ENCODE measurements at regions not wholly inside any gene's neighbourhood (a gene's known extent, or its start where the extent isn't known, plus 50 kb on each side); places are given as distances from the start of the nearest gene placed in this dataset.

DNA sequence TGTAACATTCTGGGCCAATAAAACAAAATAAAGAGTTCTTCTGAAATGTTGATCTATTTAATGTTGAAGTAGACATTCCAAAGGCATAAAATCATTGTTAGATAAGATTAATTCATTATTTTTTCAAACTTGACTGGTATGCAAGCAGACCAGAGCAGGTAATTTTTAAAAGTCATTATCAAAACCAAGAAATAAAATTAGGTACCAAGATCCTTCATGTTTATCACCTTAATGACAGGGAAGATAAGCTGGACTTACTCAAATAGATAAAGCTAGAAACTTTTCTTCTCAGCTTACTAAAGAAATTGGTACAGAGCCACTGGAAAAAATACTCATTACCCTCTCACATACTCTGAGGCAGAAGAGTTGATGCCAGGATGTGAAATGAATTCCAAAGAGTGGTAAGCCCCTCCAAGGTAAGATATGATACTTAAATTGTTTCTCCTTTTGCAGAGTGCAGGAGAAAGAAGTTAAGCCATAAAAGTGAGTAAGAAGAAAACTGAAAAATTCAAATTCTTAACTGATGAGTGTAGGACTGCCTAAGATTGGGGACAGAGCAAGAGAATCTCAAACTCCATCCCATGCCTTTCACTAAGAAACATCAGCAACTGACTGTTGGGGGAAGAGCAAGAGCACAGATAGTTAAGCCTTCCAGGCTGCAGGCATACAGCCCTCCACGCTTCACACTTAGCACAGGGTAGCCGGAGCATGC is 111.9 kb downstream of the SLC41A2 start:
- no peak for TF ChIP-seq CHD2 (IDR thresholded peaks at IDR 0.05; ENCODE audit: low read length)
- TF ChIP-seq, protein P1, sequence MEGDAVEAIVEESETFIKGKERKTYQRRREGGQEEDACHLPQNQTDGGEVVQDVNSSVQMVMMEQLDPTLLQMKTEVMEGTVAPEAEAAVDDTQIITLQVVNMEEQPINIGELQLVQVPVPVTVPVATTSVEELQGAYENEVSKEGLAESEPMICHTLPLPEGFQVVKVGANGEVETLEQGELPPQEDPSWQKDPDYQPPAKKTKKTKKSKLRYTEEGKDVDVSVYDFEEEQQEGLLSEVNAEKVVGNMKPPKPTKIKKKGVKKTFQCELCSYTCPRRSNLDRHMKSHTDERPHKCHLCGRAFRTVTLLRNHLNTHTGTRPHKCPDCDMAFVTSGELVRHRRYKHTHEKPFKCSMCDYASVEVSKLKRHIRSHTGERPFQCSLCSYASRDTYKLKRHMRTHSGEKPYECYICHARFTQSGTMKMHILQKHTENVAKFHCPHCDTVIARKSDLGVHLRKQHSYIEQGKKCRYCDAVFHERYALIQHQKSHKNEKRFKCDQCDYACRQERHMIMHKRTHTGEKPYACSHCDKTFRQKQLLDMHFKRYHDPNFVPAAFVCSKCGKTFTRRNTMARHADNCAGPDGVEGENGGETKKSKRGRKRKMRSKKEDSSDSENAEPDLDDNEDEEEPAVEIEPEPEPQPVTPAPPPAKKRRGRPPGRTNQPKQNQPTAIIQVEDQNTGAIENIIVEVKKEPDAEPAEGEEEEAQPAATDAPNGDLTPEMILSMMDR (IDR thresholded peaks at IDR 0.05; ENCODE audit: control extremely low read depth in 1 of 3, insufficient read depth in 1 of 3, low read depth in 1 of 3, low read length in 3 of 3) = no peak

Data from H1 (cell line).